ENCODE measurements at regions not wholly inside any gene's neighbourhood (a gene's known extent, or its start where the extent isn't known, plus 50 kb on each side); places are given as distances from the start of the nearest gene placed in this dataset.

- DNase-seq = no peak
- Histone ChIP-seq H3K4me3 (no peak overlapping the region), H3K36me3 (no peaks in the 10 kb centered on the region), H3K4me1 (no peaks in the 10 kb centered on the region), H3K9me3 (no peaks in the 10 kb centered on the region), H3K27me3 (no peaks in the 10 kb centered on the region), H3K27ac (no peak overlapping the region)
- ATAC-seq = no peak
- no peak for TF ChIP-seq CTCF (IDR thresholded peaks at IDR 0.05)
- intact Hi-C loops (cut with DNase I) = no loop called here
- WGBS, 2 donors = 93% methylated on average over 4 of the region's 4 CpGs
Observed at GRCh38 chr3:98962189-98962930, 60.9 kb upstream of the DCBLD2 start.

- Histone ChIP-seq H3K27me3 (no peaks in the 10 kb centered on the region), H3K4me3 (no peak overlapping the region), H3K27ac (no peak overlapping the region), H3K9me3 (no peaks in the 10 kb centered on the region), H3K36me3 (no peaks in the 10 kb centered on the region), H3K4me1 (no peaks in the 10 kb centered on the region)
- DNase-seq (no peak), ATAC-seq (no peak)
- intact Hi-C loops (cut with DNase I) = no loop called here
- WGBS, 2 donors = 70 to 73% methylated on average over 2 of the region's 2 CpGs
- TF ChIP-seq CTCF (IDR thresholded peaks at IDR 0.05) = no peak
Observed at GRCh38 chr3:98961161-98962155, 60.0 kb upstream of the DCBLD2 start.

DNA sequence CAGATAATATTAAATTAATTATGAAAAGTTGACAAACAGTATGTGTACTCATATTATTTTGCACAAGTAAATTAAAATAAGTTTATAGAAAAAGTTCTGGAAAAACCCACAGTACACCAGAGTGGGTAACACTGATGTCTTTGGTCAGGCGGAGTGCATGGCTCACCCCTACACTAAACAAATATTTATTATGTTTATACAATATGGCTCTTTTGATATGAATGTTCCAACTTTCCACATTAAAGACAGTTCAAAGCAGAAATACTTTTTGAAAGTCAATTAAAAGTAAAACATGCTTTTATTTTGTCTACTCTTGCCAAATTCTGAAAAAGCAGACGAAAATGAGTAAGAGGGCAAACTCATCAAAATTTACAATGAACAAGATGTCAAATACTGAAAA, 56.2 kb upstream of the DCBLD2 start:
- WGBS, 2 donors = 84 to 91% methylated on average over 2 of the region's 2 CpGs
- ATAC-seq (no peak), DNase-seq (no peak)
- TF ChIP-seq CTCF (IDR thresholded peaks at IDR 0.05) = no peak
- Histone ChIP-seq H3K9me3 (no peaks in the 10 kb centered on the region), H3K4me3 (no peak overlapping the region), H3K4me1 (no peaks in the 10 kb centered on the region), H3K27me3 (no peaks in the 10 kb centered on the region), H3K36me3 (no peaks in the 10 kb centered on the region), H3K27ac (no peak overlapping the region)
- intact Hi-C loops (cut with DNase I) = no loop called here

GRCh38 chr3:98956008-98956407, 54.5 kb upstream of the DCBLD2 start:
- no peaks in the 10 kb centered on the region for H3K36me3 ChIP-seq
- no peaks in the 10 kb centered on the region for H3K4me1 ChIP-seq
- intact Hi-C loops (cut with DNase I) = no loop called here
- ATAC-seq = no peak
- no peak overlapping the region for H3K4me3 ChIP-seq
- no peak for TF ChIP-seq CTCF (IDR thresholded peaks at IDR 0.05)
- no peak for DNase-seq
- H3K27ac ChIP-seq = no peak overlapping the region
- H3K27me3 ChIP-seq = no peaks in the 10 kb centered on the region
- H3K9me3 ChIP-seq = no peaks in the 10 kb centered on the region

Measured in heart right ventricle (tissue), 16 donors.